GM18498 (cell line): ENCODE measurements at regions not wholly inside any gene's neighbourhood (a gene's known extent, or its start where the extent isn't known, plus 50 kb on each side); places are given as distances from the start of the nearest gene placed in this dataset.

ENCODE experiments used
- ATAC-seq: cut with Tn5 transposase; IDR thresholded peaks from one replicate; pipeline ENCODE4 v1.9.1; 2021; ENCODE audit warnings: mild to moderate bottlenecking, moderate library complexity; ENCODE audit not compliant: unreplicated experiment

DNA sequence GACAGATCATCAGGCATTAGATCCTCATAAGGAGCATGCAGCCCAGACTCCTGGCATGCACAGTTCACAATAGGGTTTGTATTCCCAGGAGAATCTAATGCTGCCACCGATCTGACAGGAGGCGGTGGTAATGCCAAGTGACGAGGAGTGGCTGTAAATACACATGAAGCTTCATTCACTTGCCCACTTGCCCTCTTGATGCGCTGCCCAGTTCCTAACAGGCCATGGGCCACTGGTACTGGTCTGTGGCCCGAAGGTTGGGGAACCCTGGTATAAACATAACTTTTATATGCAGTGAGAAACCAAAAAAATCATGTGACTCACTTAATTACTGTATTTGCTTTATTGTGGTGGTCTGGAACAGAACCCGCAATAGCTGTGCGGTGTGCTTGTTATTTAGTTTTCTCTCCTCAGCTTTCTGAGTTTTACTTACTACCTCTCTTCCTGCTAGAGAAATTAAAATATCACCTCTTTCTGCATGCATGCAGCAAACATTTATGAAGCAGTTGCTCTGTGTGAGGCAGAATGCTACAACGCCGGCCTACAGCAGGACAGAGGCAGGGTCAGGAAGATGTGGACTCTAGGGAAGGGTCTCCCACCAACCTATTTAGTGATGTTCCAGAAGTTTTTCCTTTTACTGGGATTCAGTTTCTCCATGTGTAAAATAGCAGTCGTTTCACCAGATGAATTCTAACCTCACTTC is 151.3 kb downstream of the MAF start:
- no peak for ATAC-seq

DNA sequence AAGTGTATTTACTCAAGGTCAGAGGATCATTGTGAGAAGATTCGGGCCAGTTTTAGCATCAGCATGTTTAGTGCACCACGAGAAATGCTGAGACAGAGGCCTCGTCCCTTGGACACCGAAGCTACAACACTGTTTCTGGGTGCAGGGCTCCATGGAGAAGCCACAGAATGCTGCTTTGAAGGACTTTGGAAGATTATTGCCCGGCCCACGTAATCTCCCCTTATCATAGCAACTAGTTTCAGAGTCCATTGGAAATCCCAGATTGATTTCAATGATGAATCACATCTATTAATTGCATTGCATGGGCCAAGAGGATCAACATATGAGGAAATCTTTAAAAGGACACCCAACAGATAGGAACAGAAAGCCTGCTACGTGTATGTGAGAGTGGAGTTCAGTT is 156.0 kb downstream of the MAF start:
- ATAC-seq = no peak

GRCh38 chr16:79439901-79440300 is 160.6 kb downstream of the MAF start:
- ATAC-seq = no peak

- ATAC-seq = no peak
Measured at GRCh38 chr16:79437764-79438751, 162.5 kb downstream of the MAF start.

GRCh38 chr16:79436885-79437284 is 163.7 kb downstream of the MAF start:
- ATAC-seq = no peak

DNA sequence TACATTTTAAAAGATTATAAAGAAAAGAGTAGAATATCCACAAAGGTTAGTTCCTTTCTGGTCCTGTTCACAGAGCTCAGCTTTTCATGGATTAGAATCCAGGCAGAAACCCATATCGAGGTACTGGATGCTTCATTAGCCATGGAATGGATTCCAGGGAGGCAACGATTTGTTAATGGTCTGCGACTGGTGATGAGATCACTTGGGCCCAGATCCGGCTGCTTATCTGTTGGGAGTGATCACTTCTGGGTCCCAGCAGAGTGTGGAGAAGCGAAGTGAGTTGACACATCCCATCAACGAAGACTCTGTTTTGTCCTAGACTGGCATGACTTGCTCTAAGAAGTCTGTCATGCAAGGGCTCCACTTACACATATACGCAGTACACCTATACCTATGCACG is 165.8 kb downstream of the MAF start:
- ATAC-seq = no peak

- no peak for ATAC-seq
Measured at GRCh38 chr16:79434092-79434491, 166.4 kb downstream of the MAF start.

DNA sequence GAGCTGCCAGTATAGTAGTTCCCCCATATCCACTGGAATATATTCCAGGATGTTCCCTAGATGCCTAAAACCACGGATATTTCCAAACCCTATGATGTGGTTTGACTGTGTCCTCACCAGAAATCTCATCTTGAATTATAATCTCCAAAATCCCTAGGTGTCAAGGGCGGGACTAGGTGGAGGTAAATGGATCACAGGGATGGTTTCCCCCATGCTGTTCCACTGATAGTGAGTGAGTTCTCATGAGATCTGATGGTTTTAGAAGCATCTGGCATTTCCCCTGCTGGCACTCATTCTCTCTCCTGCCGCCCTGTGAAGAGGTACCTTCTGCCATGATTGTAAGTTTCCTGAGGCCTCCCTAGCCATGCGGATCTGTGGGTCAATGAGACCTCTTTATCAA is 168.6 kb downstream of the MAF start:
- ATAC-seq = no peak

- no peak for ATAC-seq
Measured at GRCh38 chr16:79430191-79430678, 170.3 kb downstream of the MAF start.

- ATAC-seq = no peak
Measured at GRCh38 chr16:79429381-79430190, 171.0 kb downstream of the MAF start.

DNA sequence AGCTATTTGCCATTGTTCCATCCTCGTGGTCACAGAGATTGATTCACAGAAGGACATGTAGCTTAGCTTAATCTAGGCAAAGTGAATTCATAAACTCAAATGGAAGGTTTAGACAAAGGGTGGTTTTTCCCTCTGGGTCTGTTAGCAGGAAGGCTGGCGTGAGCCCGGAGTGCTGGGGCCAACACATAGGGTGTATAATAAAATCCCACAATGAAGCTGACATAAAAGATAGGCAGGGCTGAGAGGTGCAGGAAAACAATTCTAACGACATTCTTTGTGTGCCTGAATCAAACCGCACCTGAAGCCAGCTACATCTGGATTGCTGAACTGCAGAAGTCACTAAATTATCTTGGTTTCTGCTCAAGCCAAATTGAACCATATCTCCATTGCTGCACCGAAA is 173.9 kb downstream of the MAF start:
- ATAC-seq = no peak

DNA sequence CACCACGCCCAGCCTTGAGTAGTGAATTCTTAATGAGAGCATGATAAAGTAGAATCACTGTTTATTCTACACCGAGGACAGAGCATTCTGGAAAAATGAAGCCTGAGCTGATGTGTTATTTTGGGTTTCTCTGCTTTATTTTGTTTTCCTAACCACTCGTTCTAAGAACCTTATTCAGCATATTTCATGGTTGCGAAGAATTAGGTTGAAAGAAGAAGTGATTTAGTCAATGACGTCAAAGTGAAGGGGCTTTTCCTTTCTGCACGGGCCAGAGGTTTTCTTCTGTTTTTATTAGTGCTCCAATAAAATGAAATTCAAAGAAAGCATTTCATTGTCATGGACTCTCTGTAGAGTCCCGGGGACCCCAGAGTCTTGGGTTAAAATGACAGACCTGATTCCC is 178.5 kb downstream of the MAF start:
- no peak for ATAC-seq

GRCh38 chr16:79421126-79421525 is 179.4 kb downstream of the MAF start:
- no peak for ATAC-seq

DNA sequence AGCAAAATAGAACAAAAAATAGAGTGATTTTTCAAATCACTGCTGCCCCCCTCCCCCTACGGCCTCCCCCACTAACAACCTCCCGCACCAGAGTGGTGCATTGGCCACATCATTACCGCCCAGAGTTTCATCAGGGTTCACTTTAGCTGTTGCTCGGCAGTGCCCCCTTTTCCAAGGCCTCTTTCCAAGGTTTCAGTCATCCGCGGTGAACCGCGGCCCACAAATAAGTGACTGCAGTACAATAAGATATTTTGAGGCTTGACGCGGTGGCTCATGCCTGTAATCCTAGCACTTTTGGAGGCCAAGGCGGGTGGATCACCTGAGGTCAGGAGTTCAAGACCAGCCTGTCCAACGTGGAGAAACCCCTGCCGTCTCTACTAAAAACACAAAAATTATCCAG is 180.0 kb downstream of the MAF start:
- ATAC-seq = no peak

DNA sequence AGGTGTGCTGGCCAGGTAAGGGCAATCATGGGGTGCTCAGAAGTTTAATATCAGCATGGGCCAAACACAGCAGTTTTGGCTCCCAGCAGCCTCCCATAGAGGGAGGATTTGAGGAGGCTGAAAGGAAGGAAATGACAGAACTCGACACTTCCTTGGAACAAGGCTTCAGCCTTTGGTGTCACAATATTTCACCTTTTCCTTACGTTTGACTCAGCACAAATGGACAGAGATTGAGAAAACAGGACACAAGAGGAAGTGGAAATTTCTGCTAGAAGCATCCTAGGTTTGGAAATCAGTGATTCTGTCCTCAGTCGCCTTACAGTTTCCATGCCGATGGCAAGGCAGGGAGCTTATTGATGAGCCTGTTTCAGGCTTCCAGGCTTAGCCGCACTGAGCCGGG is 181.4 kb downstream of the MAF start:
- ATAC-seq = no peak

DNA sequence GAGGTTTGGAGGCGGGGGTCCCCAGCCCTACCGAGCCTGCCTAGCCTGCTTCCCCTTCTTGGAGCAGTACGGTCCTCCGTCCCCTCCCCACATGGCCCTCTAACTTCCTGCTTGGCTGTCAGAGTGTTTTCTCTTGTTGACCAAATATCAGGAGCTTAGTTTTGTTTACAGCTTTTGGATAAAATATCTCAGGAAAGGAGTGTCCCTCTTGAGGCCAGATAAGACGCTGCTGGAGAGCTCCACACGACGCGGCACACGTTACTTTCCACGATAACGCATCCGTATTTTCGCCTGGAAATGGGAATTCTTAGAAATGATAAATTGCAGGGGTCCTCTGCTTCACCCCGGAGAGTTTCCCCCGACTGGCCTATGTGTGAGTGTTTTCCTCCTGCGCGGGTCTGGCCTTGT is 182.9 kb downstream of the MAF start:
- ATAC-seq = no peak

GRCh38 chr16:79415983-79416640 is 184.4 kb downstream of the MAF start:
- no peak for ATAC-seq

DNA sequence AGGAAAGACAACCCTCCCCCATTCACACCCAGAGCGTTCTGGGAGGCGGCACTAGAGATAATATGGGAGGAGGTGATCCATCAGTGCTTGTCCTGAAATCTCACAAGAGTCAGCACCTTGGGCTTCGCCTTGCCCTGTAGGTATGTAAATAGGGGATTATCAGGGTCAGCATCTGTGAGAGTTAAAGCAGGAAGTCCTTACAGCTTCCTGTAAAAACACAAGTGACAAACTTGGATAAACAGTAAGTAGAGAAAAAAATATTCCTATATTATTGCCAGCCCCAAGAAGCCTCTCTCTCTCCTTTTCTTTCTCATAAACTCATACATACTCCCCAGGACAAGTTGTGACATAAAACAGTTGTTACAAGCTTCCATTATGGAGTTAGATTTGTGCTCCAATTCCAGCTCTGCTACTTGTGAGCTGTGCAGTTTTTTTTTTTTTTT is 187.7 kb downstream of the MAF start:
- ATAC-seq = no peak

DNA sequence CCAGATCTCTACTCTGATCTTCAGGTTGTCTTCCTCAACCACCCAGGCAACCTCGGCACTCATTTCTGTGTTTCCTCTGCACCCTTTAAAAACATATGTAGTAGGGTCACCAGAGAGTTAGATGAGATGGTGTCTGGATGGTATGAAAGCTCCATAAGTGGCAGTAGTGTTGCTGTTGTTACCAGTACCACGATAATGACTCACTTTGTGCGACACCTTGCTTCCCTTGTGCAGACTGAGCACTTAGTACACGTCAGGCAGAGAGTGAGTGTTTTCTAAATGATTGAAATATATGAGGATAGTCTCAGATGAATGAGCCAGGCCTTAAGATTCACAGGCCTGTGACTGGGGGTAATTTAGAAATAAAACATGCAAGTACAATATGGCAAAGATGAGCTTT is 188.7 kb downstream of the MAF start:
- ATAC-seq = no peak

GRCh38 chr16:79411357-79411756 is 189.2 kb downstream of the MAF start:
- ATAC-seq = no peak

GRCh38 chr16:79409978-79410377 is 190.6 kb downstream of the MAF start:
- ATAC-seq = no peak
